Heart right ventricle (tissue), 16 donors: ENCODE measurements at regions not wholly inside any gene's neighbourhood (a gene's known extent, or its start where the extent isn't known, plus 50 kb on each side); places are given as distances from the start of the nearest gene placed in this dataset.

Experiments used
- ATAC-seq, 8 donors: fragments of 200-7000 bp; cut with Tn5 transposase; one replicate each; pipeline ENCODE4 v1.9.1; 2020; ENCODE audit warnings: mild to moderate bottlenecking in 8 of 8, moderate library complexity in 8 of 8, moderate number of reproducible peaks in 1 of 8
- DNase-seq, 2 donors: peaks; one replicate each; pipeline ENCODE4 v3.0.0-alpha.2; 2020
- H3K27ac ChIP-seq, 10 donors: fragments of 200-600 bp; sonication (generic) in 2 of 10; one replicate each; pipeline versions ENCODE4 v1.5.0 to v1.8.0; 2020 to 2022; ENCODE audit warnings: mild to moderate bottlenecking in 3 of 10
- H3K27me3 ChIP-seq, 7 donors: fragments of 200-600 bp; one replicate each; pipeline ENCODE4 v1.8.0; 2021 to 2022; ENCODE audit warnings: mild to moderate bottlenecking in 2 of 7
- H3K36me3 ChIP-seq, 9 donors: fragments of 200-600 bp; sonication (generic) in 1 of 9; one replicate each; pipeline versions ENCODE4 v1.5.0 to v1.8.0; 2020 to 2022; ENCODE audit warnings: mild to moderate bottlenecking in 2 of 9
- H3K4me1 ChIP-seq, 9 donors: fragments of 200-600 bp; sonication (generic) in 1 of 9; one replicate each; pipeline versions ENCODE4 v1.5.0 to v1.8.0; 2020 to 2022; ENCODE audit warnings: mild to moderate bottlenecking in 4 of 9
- H3K4me3 ChIP-seq, 10 donors: fragments of 200-600 bp; sonication (generic) in 2 of 10; one replicate each; pipeline versions ENCODE4 v1.5.0 to v1.8.0; 2020 to 2022; ENCODE audit warnings: mild to moderate bottlenecking in 7 of 10, moderate library complexity in 2 of 10
- H3K9me3 ChIP-seq, 11 donors: fragments of 200-600 bp in 10 of 11; sonication (generic) in 2 of 11; one replicate each; pipeline versions ENCODE4 v1.5.0 to v1.8.0; 2013 to 2022; ENCODE audit warnings: mild to moderate bottlenecking in 2 of 11, control low read depth in 1 of 11, moderate library complexity in 1 of 11
- WGBS, 2 donors: extraction: QIAGEN DNeasy Blood & Tissue Kit; methylation state at CpG; one replicate each; pipeline ENCODE4 v1.1.7; 2013; ENCODE audit warnings: inconsistent platforms in 1 of 2; 5-methylcytosine and 5-hydroxymethylcytosine counted together
- intact Hi-C, 10 donors: fragments of 100-400 bp; cut with DNase I; formaldehyde crosslinking; loops; one replicate each; pipeline versions ENCODE4 v1.11.1 to v1.14.2; 2022
- TF ChIP-seq, protein P1 (sequence below), 9 donors: fragments of 200-600 bp; sonication (generic) in 2 of 9; IDR thresholded peaks; one replicate each; pipeline versions ENCODE4 v1.5.0 to v1.8.0; 2021 to 2022; ENCODE audit warnings: antibody characterized with exemption in 9 of 9, mild to moderate bottlenecking in 5 of 9, moderate library complexity in 1 of 9
- donor health status: Arrhythmogenic right ventricular cardiomyopathy.
- donor health status: ischemic (EF 13 %, LVEDD 7.1; RV severe dilation, severe dysfunction).
- donor health status: healthy with polysubstance abuse.
- donor health status: DM: no; HTN: yes; CAD: no.
- donor health status: DM: no; HTN: no; CAD: no.
- donor health status: ischemic (EF 25% LVEDD 6.9; RV normal size, moderate dysfunction).
- donor health status: ischemic (EF 25% LVEDD 5.7; RV mildly dilated, moderate dysfunction).
- donor health status: healthy.
- donor health status: DM: yes; HTN: yes; CAD: no.
- donor health status: Ischemic cardiomyopathy.
- donor health status: ischemic (EF 35%, LVEDD 5.7; RV mildly dilated, moderate dysfunction).
- donor health status: nonischemic (EF 11% LVEDD 7.7; RV severe dilation, severe dysfunction).
- donor health status: DM: yes; HTN: yes; CAD: no.
- donor health status: PGD.
- donor health status: ischemic (EF 29% LVEDD 5.4; RV normal size, mild dysfunction).
- donor health status: nonischemic (EF 23%, LVEDD 6.1; RV moderate dilation, normal function).

DNA sequence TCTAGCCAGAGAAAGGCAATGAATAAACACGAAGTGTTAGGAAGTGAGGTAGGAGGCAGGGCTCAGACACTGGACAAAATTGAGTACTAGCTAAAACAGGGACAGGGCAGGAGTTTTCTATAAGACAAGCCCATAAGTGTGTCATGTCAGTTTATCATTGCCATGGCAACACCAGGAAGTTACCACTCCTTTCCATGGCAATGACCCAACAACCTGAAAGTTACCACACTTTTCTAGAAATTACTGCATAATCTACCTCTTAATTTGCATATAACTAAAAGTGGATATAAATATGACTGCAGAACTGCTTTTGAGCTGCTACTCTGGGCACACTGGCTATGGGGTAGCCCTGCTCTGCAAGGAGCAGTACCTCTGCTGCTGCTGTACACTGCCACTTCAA, 442.5 kb upstream of the COX7C start:
- H3K9me3 ChIP-seq = no peaks in the 10 kb centered on the region
- H3K36me3 ChIP-seq = no peaks in the 10 kb centered on the region
- WGBS, 2 donors = 48 to 55% methylated on average over 1 of the region's 1 CpG
- no peak overlapping the region for H3K27ac ChIP-seq
- no peak for ATAC-seq
- TF ChIP-seq, protein P1, sequence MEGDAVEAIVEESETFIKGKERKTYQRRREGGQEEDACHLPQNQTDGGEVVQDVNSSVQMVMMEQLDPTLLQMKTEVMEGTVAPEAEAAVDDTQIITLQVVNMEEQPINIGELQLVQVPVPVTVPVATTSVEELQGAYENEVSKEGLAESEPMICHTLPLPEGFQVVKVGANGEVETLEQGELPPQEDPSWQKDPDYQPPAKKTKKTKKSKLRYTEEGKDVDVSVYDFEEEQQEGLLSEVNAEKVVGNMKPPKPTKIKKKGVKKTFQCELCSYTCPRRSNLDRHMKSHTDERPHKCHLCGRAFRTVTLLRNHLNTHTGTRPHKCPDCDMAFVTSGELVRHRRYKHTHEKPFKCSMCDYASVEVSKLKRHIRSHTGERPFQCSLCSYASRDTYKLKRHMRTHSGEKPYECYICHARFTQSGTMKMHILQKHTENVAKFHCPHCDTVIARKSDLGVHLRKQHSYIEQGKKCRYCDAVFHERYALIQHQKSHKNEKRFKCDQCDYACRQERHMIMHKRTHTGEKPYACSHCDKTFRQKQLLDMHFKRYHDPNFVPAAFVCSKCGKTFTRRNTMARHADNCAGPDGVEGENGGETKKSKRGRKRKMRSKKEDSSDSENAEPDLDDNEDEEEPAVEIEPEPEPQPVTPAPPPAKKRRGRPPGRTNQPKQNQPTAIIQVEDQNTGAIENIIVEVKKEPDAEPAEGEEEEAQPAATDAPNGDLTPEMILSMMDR (IDR thresholded peaks at IDR 0.05) = no peak
- H3K4me1 ChIP-seq = no peaks in the 10 kb centered on the region
- intact Hi-C loops = no loop called here
- DNase-seq = no peak
- no peaks in the 10 kb centered on the region for H3K27me3 ChIP-seq
- H3K4me3 ChIP-seq = no peak overlapping the region

- H3K27me3 ChIP-seq = no peaks in the 10 kb centered on the region
- no peaks in the 10 kb centered on the region for H3K4me1 ChIP-seq
- no peak overlapping the region for H3K4me3 ChIP-seq
- H3K9me3 ChIP-seq = no peaks in the 10 kb centered on the region
- no peak for ATAC-seq
- intact Hi-C loops = no loop called here
- no peaks in the 10 kb centered on the region for H3K36me3 ChIP-seq
- no peak overlapping the region for H3K27ac ChIP-seq
- no peak for DNase-seq
- TF ChIP-seq, protein P1 (IDR thresholded peaks at IDR 0.05) = no peak
These were observed 418.5 kb upstream of the COX7C start for GRCh38 chr5:86199287-86199686.

GRCh38 chr5:86228147-86228546, 389.6 kb upstream of the COX7C start:
- DNase-seq (no peak), ATAC-seq (no peak)
- TF ChIP-seq, protein P1 (IDR thresholded peaks at IDR 0.05) = no peak
- intact Hi-C loops = no loop called here
- Histone ChIP-seq H3K27ac (no peak overlapping the region), H3K27me3 (no peaks in the 10 kb centered on the region), H3K4me3 (no peak overlapping the region), H3K9me3 (peaks cover 0 to 9% (median 0%) of the 10 kb centered on the region in 11 donors), H3K36me3 (no peaks in the 10 kb centered on the region), H3K4me1 (no peaks in the 10 kb centered on the region)

DNA sequence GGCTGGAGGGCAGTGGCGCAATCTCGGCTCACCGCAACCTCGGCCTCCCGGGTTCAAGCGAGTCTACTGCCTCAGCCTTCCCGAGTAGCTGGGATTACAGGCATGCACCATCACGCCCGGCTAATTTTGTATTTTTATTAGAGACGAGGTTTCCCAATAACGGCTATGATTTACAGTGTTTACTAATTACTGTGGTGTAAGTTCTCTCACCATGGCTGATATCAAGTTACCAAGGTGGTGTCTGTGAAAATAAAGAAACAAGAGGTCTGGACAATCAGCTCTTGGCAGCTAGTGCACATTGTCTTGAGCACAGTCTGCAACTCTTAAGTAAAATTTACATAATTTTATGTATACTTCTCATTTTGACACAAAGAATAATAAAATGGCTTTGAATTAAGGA, 385.5 kb upstream of the COX7C start:
- TF ChIP-seq, protein P1 (IDR thresholded peaks at IDR 0.05) = no peak
- no peaks in the 10 kb centered on the region for H3K36me3 ChIP-seq
- ATAC-seq (no peak), DNase-seq (no peak)
- no peaks in the 10 kb centered on the region for H3K4me1 ChIP-seq
- H3K27me3 ChIP-seq = no peaks in the 10 kb centered on the region
- intact Hi-C loops = no loop called here
- WGBS, 2 donors = 91 to 93% methylated on average over 11 of the region's 11 CpGs
- H3K4me3 ChIP-seq = no peak overlapping the region
- H3K27ac ChIP-seq = no peak overlapping the region
- H3K9me3 ChIP-seq = no peaks in the 10 kb centered on the region

GRCh38 chr5:86244153-86244552, 373.6 kb upstream of the COX7C start:
- no peaks in the 10 kb centered on the region for H3K36me3 ChIP-seq
- intact Hi-C loops = no loop called here
- no peaks in the 10 kb centered on the region for H3K27me3 ChIP-seq
- WGBS, 2 donors = 0% methylated on average over 1 of the region's 1 CpG
- H3K4me3 ChIP-seq = no peak overlapping the region
- DNase-seq (no peak), ATAC-seq (no peak)
- TF ChIP-seq, protein P1 (IDR thresholded peaks at IDR 0.05) = no peak
- no peak overlapping the region for H3K27ac ChIP-seq
- no peaks in the 10 kb centered on the region for H3K4me1 ChIP-seq
- H3K9me3 ChIP-seq = peaks cover 0 to 3% (median 0%) of the 10 kb centered on the region in 11 donors
